IPS-15b (cell line): ENCODE measurements at regions not wholly inside any gene's neighbourhood (a gene's known extent, or its start where the extent isn't known, plus 50 kb on each side); places are given as distances from the start of the nearest gene placed in this dataset.

ENCODE experiments used
- H3K27me3 ChIP-seq: one replicate; pipeline ENCODE4 v1.6.1; 2013; ENCODE audit warnings: low read length; ENCODE audit not compliant: control insufficient read depth, insufficient read depth
- H3K36me3 ChIP-seq: one replicate; pipeline ENCODE4 v1.6.1; 2013; ENCODE audit warnings: low read length; ENCODE audit not compliant: control insufficient read depth, insufficient read depth
- H3K4me1 ChIP-seq: one replicate; pipeline ENCODE4 v1.6.1; 2013; ENCODE audit warnings: mild to moderate bottlenecking, low read length; ENCODE audit not compliant: control insufficient read depth, insufficient read depth
- H3K4me3 ChIP-seq: one replicate; pipeline ENCODE4 v1.5.1; 2013; ENCODE audit warnings: low read depth, low read length
- H3K9ac ChIP-seq: one replicate; pipeline ENCODE4 v1.6.1; 2013; ENCODE audit warnings: low read depth, mild to moderate bottlenecking, low read length
- H3K9me3 ChIP-seq: one replicate; pipeline ENCODE4 v1.6.1; 2013; ENCODE audit warnings: mild to moderate bottlenecking, low read length; ENCODE audit not compliant: control insufficient read depth, insufficient read depth

DNA sequence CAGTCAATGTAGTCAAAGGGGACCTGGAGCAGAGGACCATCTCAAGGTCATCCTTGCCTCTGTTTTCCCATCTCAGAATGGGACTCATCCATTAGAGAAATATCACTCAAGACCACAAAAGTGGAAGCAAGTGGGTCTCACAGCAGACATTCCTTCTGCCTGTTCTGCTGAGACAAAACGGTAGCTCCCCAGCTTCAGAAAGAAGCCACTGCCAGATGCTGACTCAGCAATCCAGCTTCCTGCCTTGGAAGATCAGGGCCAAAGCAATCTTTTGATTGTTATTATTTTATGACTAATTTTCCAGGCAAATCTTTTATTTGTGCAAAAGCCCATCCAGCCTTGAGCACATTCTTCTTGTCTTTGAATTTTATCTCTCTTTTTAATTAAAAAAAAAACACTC, 86.8 kb downstream of the CCT6B start:
- peaks cover 5% of the 10 kb centered on the region for H3K9me3 ChIP-seq
- peaks cover 4% of the 10 kb centered on the region for H3K4me1 ChIP-seq
- H3K4me3 ChIP-seq, result no peak overlapping the region
- no peaks in the 10 kb centered on the region for H3K36me3 ChIP-seq
- no peaks in the 10 kb centered on the region for H3K27me3 ChIP-seq
- no peak overlapping the region for H3K9ac ChIP-seq

- no peak overlapping the region for H3K4me3 ChIP-seq
- H3K27me3 ChIP-seq, result no peaks in the 10 kb centered on the region
- peaks cover 4% of the 10 kb centered on the region for H3K4me1 ChIP-seq
- no peaks in the 10 kb centered on the region for H3K36me3 ChIP-seq
- no peak overlapping the region for H3K9ac ChIP-seq
- H3K9me3 ChIP-seq, result peaks cover 5% of the 10 kb centered on the region
Observed at GRCh38 chr17:34872640-34873039, 88.6 kb downstream of the CCT6B start.

GRCh38 chr17:34869641-34870040, 91.6 kb downstream of the CCT6B start:
- Histone ChIP-seq H3K9ac (no peak overlapping the region), H3K36me3 (no peaks in the 10 kb centered on the region), H3K4me3 (no peak overlapping the region), H3K9me3 (peaks cover 5% of the 10 kb centered on the region), H3K4me1 (peaks cover 4% of the 10 kb centered on the region), H3K27me3 (no peaks in the 10 kb centered on the region)

DNA sequence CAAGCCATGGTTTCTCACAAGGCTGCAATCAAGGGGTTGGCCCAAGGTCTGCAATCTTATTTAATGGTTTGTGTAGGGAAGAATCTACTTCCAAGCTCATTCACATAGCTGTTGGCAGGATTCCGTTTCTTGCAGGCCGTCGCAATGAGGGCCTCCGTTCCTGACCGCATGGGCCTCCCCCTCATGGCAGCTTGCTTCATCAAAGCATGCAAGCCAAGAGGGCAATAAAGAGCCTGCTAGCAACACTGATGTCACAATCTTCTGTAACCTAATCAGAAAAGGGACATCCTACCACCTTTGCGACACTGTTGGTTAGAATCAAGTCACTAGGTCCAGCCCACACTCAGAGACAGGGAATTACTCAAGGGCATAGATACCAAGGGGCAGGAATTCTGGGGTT, 95.5 kb downstream of the CCT6B start:
- H3K9me3 ChIP-seq, result no peaks in the 10 kb centered on the region
- H3K4me1 ChIP-seq, result no peaks in the 10 kb centered on the region
- no peaks in the 10 kb centered on the region for H3K36me3 ChIP-seq
- no peak overlapping the region for H3K4me3 ChIP-seq
- H3K27me3 ChIP-seq, result no peaks in the 10 kb centered on the region
- no peak overlapping the region for H3K9ac ChIP-seq

DNA sequence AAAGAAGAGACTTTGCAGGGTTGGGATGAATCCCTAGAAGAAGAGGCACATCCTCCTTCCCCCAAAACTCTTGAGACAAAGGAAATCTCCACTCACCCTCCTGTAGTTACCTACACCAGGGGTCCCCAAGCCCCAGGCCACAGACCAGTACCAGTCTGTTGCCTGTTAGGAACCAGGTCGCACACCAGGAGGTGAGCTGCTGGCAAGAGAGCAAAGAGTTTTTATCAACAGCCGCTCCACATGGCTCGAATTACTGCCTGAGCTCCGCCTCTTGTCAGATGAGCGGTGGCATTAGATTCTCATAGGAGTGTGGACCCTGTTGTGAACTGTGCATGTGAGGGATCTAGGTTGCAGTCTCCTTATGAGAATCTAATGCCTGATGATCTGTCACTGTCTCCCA, 98.9 kb downstream of the CCT6B start:
- H3K9ac ChIP-seq, result no peak overlapping the region
- H3K4me1 ChIP-seq, result no peaks in the 10 kb centered on the region
- H3K9me3 ChIP-seq, result no peaks in the 10 kb centered on the region
- H3K4me3 ChIP-seq, result no peak overlapping the region
- H3K27me3 ChIP-seq, result peaks cover 2% of the 10 kb centered on the region
- H3K36me3 ChIP-seq, result no peaks in the 10 kb centered on the region

GRCh38 chr17:34861864-34862263, 99.4 kb downstream of the CCT6B start:
- H3K9ac ChIP-seq, result no peak overlapping the region
- no peaks in the 10 kb centered on the region for H3K36me3 ChIP-seq
- no peaks in the 10 kb centered on the region for H3K4me1 ChIP-seq
- H3K27me3 ChIP-seq, result peaks cover 2% of the 10 kb centered on the region
- no peaks in the 10 kb centered on the region for H3K9me3 ChIP-seq
- no peak overlapping the region for H3K4me3 ChIP-seq

GRCh38 chr17:34859652-34860051, 101.6 kb downstream of the CCT6B start:
- no peaks in the 10 kb centered on the region for H3K36me3 ChIP-seq
- H3K4me3 ChIP-seq, result no peak overlapping the region
- H3K27me3 ChIP-seq, result peaks cover 2% of the 10 kb centered on the region
- H3K9ac ChIP-seq, result no peak overlapping the region
- H3K9me3 ChIP-seq, result no peaks in the 10 kb centered on the region
- no peaks in the 10 kb centered on the region for H3K4me1 ChIP-seq

DNA sequence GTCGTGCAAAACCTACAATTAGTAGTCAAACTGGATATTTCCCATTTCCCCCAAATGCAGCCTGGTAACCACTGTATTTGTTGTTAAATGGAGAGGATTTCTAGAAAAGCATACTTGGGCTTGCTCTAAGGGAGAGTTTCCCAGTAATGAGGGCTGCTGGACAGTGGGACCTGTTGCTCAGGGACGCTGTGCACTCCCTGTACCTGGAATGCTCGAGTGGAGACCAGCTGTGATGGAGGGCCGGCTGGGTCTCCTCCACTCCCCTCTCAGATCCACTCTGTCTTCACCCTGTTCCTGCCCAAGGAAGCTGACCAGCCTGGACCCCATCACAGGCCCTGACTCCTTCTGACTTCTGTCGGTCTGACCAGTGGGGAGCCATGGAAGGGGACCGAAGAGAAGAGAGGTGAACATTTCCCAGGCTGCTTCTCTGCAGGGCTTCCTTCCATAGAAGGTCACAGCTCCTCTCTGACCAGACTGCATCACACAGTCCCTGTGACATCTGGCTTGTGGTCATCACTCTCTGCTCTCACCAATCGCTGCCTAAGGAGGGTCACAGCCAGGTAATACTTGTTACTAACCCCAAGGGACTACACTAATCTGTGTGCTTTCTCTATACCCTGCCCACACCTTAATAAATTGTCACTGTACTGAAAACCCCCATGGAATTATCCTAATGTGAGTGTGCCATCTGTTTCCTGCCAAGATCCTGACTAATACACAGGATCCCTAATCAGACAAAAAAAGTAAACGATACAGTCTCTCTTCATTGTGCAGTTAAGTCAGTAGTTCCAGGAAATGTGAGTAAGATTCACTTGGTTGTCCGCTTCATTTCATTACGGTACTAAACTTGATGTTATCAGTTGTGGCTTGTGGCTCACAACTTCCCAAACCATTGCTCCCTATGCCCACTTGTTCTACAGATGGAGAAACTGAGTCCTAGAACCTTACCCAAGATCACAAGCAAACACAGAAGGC, 102.4 kb downstream of the CCT6B start:
- H3K4me1 ChIP-seq, result no peaks in the 10 kb centered on the region
- peaks cover 2% of the 10 kb centered on the region for H3K27me3 ChIP-seq
- H3K36me3 ChIP-seq, result no peaks in the 10 kb centered on the region
- no peak overlapping the region for H3K4me3 ChIP-seq
- H3K9me3 ChIP-seq, result no peaks in the 10 kb centered on the region
- no peak overlapping the region for H3K9ac ChIP-seq

- no peaks in the 10 kb centered on the region for H3K9me3 ChIP-seq
- no peaks in the 10 kb centered on the region for H3K27me3 ChIP-seq
- no peak overlapping the region for H3K4me3 ChIP-seq
- H3K36me3 ChIP-seq, result no peaks in the 10 kb centered on the region
- H3K4me1 ChIP-seq, result no peaks in the 10 kb centered on the region
- H3K9ac ChIP-seq, result no peak overlapping the region
Observed at GRCh38 chr17:34853924-34854323, 107.3 kb downstream of the CCT6B start.

- H3K36me3 ChIP-seq, result no peaks in the 10 kb centered on the region
- H3K9me3 ChIP-seq, result no peaks in the 10 kb centered on the region
- no peaks in the 10 kb centered on the region for H3K27me3 ChIP-seq
- no peak overlapping the region for H3K4me3 ChIP-seq
- no peaks in the 10 kb centered on the region for H3K4me1 ChIP-seq
- H3K9ac ChIP-seq, result no peak overlapping the region
Observed at GRCh38 chr17:34852614-34853013, 108.6 kb downstream of the CCT6B start.

DNA sequence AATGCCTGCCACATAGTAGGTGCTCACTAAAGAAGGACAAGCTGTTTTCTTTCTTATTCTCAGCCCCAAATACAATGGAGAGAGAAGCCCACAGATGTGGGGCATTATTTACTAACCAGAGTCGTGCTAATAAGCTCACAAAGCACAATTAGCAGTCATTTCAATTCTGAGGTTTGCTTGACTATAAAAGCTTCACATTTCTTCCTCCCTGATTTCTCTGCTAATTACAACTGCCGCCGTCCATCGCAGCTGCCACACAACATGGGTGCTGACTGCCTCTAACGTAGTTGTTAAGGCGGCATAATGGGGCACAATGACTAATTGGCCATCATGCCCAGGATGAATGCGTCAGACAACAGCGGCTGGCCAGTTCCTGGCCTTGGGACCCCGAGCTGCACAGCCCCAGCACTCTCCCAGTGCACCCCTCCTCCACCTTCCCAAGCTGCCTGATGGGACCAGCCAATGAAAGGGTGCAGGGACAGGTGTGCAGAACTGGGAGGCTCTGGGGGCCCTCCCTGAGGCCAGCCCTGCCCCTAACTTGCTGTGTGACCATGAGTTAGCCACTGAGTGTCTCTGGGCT, 109.2 kb downstream of the CCT6B start:
- Histone ChIP-seq H3K4me1 (no peaks in the 10 kb centered on the region), H3K9ac (no peak overlapping the region), H3K9me3 (no peaks in the 10 kb centered on the region), H3K4me3 (no peak overlapping the region), H3K36me3 (no peaks in the 10 kb centered on the region), H3K27me3 (no peaks in the 10 kb centered on the region)

DNA sequence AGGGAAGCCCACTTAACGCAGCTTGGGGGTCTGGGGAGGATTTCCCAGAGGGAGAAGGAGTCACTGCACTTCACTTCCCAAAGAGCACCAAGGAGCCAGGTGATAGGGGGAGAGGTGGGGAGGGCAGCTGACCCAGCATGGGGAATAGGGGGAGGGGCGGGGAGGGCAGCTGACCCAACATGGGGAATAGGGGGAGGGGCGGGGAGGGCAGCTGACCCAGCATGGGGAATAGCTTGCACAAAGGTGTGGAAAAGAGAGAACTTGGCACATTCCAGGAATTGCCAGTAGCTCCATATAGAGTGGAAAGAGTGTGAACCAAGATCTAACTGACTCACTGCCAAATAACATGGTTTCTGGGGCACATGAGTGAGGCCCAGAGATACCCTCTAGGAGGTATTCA, 110.3 kb downstream of the CCT6B start:
- H3K4me3 ChIP-seq, result no peak overlapping the region
- no peaks in the 10 kb centered on the region for H3K36me3 ChIP-seq
- no peaks in the 10 kb centered on the region for H3K9me3 ChIP-seq
- H3K4me1 ChIP-seq, result no peaks in the 10 kb centered on the region
- no peak overlapping the region for H3K9ac ChIP-seq
- H3K27me3 ChIP-seq, result no peaks in the 10 kb centered on the region
